Hypothalamus (tissue), 51 donors: ENCODE measurements at regions not wholly inside any gene's neighbourhood (a gene's known extent, or its start where the extent isn't known, plus 50 kb on each side); places are given as distances from the start of the nearest gene placed in this dataset.
"Not testable (repeated sequence)": the region's sequence is repeated elsewhere in the genome, so short reads cannot be mapped to it uniquely, and the experiment has no call there.

Experiments used
- DNase-seq, 51 donors: peaks; one replicate each; lab custom pipeline; 2025; lab: John Stamatoyannopoulos, UW

GRCh38 chr5:87791869-87792268 is 379.1 kb upstream of the CCNH start:
- DNase-seq = no peak

DNA sequence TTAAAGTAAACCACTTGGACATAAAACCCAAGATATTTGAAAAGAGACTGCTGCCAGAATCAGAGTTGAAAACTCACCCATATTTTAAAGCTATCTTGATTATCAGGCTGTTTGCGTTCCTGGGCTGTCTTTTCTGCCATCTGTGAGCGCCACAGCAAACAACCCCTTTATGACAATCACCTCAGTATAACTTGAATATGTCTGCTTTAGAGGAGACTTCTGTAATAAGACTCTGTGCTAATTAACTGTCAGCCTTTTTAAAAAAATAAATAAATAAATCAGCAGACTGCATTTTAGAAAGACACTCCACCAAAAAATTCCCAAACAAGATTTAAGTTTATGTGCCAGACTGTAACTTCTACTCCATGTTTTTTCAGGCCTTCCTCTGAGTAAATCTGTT is 375.7 kb upstream of the CCNH start:
- DNase-seq = no peak

DNA sequence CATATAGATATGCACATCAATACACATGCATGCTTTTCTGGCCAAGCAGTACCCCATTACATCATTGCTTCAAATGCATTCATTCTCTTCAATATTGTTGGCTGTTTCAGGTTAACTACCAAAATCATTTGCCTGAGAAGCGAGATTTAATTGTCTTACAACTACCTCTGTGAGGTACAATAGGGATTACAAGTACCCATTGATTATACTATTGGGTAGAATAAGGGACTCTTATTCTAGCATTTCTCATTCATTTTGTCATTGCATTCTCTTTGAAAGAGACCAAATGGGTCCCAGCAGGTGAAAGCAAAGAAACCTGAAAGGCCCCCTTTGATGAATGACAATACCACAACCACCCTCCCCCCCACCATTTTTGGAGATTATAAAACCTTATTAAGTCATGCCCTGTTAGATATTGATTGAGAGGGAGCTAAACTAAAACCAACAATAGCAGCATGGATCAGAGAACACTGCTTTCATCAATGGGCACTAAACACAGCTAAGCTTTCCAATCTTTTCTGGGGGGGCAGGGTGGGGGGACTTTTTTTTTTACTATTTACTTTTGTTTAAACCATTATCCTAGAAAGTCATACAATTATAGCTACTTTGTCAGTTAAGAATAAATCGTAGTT is 375.0 kb upstream of the CCNH start:
- DNase-seq = peak in 1 of 51 donors; percentile 42

DNA sequence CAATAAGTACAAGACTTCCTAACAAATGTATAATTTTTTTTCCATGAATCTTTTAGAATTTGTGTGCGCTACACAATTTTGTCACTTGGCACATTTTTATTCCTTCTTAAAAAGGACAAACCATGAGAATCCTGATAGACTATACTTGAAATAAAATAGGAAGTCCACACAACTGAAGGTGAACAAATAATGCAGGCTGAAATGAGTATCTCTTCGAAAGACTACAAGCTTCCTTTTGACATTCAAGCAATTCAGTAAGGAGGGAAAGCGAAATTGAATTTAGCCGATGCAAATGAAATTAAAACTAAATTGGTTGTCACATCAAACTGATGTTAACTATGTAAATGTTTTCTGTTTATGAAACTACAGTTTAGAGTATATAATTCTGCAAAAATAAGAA is 374.4 kb upstream of the CCNH start:
- DNase-seq = no peak

DNA sequence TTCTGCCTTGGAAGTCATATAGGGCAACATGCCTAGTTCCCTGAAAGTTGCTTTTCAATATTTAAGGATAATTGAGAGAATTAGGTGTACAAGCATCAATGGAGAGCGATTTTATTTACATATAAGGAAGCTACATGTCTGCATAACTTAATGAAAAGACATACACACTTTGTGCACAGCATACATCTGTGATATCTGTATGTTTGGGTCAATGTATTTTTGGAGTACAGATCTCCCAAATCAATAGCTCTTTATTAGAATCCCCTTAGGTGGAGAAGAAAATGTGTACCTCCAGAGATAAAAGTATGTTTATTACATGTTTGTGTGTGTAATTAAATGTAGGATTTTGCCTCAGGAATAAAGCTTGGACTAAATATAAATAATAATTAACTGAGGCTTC is 373.7 kb upstream of the CCNH start:
- DNase-seq = no peak

- peak in 1 of 51 donors; percentile 71 for DNase-seq
These were observed 373.0 kb upstream of the CCNH start for GRCh38 chr5:87785554-87786335.

- DNase-seq = peak in 1 of 51 donors; percentile 42
These were observed 372.3 kb upstream of the CCNH start for GRCh38 chr5:87784879-87785495.

DNA sequence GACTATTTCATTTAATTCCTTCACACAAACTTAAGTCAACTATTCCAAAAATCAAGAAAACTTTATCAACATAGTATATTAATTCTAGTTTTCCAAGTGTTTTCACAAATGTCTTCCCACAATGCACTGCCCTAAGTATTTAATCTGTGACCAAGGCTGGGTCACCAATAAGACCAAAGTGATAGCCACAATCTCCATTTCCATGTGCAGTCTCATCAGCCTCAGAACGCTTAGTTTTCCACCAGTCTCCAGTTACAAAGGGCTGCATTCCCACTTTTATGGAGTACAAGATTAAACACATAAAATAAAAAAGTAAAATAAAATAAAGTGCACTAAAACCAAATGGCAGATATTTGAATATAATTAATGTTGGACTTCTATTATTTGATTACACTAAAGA is 371.6 kb upstream of the CCNH start:
- DNase-seq = no peak

DNA sequence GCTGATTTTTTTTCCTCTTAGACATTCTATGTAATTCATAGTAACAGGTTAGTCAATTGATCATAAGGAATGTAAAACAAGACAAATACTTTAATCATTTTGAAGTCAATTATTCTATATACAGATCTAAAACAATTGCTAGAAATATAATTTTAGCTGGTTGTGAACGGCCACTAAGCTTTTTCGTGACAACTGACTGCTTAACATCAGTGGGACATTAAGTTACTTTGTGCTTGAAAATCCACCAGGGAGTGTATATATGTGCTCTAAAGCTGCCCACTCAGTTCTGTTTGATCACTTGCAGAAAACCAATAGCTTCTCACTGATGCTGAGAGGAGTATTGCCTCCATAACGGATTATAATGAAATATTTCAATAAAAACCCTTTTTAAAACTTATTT is 370.2 kb upstream of the CCNH start:
- DNase-seq = peak in 1 of 51 donors; percentile 38

- no peak for DNase-seq
These were observed 369.2 kb upstream of the CCNH start for GRCh38 chr5:87781976-87782375.

DNA sequence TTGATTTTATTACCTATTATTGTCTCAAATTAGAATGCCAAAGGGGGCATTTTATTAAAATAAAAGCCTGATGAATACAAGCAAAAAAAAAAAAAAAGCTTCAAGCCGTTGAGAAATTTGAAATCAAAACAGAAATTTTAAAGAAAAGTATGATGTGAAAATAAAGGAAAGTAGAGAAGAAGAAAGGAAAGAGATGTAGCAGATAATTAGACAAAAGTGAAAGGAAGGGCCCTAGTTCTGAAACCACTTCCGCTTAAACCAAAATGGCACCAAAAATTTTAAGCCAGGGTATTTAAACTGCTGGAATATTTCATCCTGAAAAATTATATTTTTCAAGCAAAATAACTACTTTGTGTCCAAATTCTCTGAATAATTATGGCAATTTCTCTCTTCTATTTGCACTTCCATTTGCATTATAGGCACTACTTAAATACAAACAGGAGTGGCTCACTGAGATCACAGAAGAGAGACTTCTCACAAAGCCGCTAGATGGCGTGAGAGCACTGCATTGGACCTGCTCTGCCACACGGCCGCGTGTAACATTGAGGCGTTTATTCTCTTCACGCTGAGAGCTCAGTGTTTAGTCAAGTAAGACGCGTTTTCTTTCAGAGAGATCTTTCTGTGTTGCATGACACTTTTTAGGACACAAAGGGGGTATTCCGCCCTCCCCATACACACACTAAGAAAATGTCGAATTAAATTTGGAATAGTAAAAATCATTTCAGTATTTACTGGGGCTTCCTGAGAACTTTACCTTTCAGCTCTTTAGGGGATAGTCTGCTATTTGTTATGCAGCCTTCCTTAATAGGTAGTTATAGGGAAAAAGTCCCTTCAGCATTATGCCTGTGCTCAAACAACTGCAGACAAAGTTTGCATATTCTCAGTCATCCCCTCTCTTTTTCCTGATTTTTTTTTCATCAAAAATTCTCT is 368.4 kb upstream of the CCNH start:
- peak in 48 of 51 donors; percentile 7 to 95 (median 70) for DNase-seq

DNA sequence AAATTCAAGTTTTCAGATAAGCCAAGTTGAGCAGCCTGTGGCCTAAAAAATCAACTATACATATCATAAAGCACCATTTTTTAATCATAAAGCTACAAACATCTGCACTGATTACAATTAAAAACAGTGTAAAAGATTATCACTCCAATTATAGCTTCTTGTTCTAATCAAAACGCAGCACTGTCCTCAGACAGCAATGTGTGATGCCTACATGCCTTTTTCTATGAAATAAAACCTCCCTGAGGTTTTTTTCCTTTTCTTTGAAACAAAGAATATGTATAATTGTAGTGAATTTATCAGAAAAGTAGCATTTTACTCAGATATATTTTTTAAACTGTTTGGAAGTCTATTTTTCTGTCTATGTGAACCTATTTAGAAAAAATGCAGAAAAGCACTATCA is 366.1 kb upstream of the CCNH start:
- DNase-seq = no peak

- DNase-seq = peak in 1 of 51 donors; percentile 16
These were observed 365.1 kb upstream of the CCNH start for GRCh38 chr5:87777877-87778276.

- no peak for DNase-seq
These were observed 364.1 kb upstream of the CCNH start for GRCh38 chr5:87776785-87777184.

- DNase-seq = not testable (repeated sequence)
These were observed 363.6 kb upstream of the CCNH start for GRCh38 chr5:87776302-87776701.

DNA sequence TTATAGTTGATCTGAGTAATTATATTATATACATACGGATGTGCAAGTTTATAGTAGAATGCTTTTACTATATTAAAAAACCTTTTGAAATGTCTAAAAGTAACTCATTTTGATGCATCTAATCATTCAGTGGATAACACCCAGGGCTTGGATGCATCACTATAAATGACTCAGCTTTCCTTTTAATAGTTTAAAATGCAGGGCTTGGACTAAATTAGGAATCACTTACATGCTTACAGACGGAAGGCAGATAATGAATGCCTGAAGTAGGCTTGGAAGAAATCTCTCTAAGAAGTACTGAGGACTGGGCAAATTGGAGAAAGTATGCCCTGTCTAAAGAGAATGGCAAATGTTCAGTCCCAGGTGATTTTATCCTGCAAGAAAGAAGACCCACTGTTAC is 362.5 kb upstream of the CCNH start:
- peak in 1 of 51 donors; percentile 13 for DNase-seq

- no peak for DNase-seq
These were observed 362.1 kb upstream of the CCNH start for GRCh38 chr5:87774804-87775203.

- peak in 44 of 51 donors; percentile 10 to 78 (median 42) for DNase-seq
These were observed 357.9 kb upstream of the CCNH start for GRCh38 chr5:87770601-87771121.

DNA sequence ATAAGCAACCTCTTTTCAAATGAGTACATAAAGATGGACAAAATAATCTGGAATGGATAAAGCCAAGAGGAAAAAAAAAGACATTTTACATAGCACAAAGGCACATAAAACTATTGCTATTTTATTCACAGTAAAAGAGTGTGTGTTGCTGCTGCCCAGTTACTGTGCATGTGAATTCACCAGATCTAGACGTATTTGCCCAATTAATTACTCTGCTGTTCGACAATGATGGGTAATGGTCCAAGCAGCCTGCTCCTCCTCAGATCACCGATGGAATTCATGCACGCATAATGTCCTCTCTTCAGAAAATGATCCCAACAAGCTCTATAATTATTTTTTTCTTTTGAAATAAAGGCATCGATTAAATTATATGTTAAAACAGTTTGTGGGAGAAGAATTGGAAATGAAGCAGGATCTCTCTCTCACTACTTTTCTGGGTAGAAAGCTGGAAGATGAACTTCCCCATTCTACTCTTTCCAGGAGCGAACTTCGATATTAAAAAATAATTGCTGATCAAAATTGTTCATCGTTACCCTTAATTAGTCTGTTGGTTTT is 357.4 kb upstream of the CCNH start:
- peak in 1 of 51 donors; percentile 64 for DNase-seq

GRCh38 chr5:87769157-87769556 is 356.4 kb upstream of the CCNH start:
- DNase-seq = no peak
